Calu3 (cell line): ENCODE measurements at regions not wholly inside any gene's neighbourhood (a gene's known extent, or its start where the extent isn't known, plus 50 kb on each side); places are given as distances from the start of the nearest gene placed in this dataset.

Experiments used
- BruUV-seq: library from RNA; stranded (reverse); fragments of 400-500 nt; replicated peaks from 2 replicates; lab custom pipeline; 2021; lab: Mats Ljungman, UMichigan
- CTCF ChIA-PET: fragments of 300-600 bp; sonication (Branson Sonifier 250); formaldehyde crosslinking; loops from one replicate; lab custom pipeline; 2022; ENCODE audit warnings: antibody characterized with exemption; lab: Charles Lee
- DNase-seq: peaks from one replicate; pipeline ENCODE4 v3.0.0; 2022
- H3K27ac Mint-ChIP-seq: one replicate; pipeline ENCODE4 v1.8.0; 2022; ENCODE audit warnings: mixed read lengths; ENCODE audit not compliant: unreplicated experiment
- H3K27me3 Mint-ChIP-seq: one replicate; pipeline ENCODE4 v1.8.0; 2022; ENCODE audit warnings: mixed read lengths; ENCODE audit not compliant: unreplicated experiment
- H3K36me3 Mint-ChIP-seq: one replicate; pipeline ENCODE4 v1.8.0; 2022; ENCODE audit warnings: mild to moderate bottlenecking, moderate library complexity, mixed read lengths; ENCODE audit not compliant: insufficient read depth, unreplicated experiment
- H3K4me1 Mint-ChIP-seq: one replicate; pipeline ENCODE4 v1.8.0; 2022; ENCODE audit warnings: mild to moderate bottlenecking, low read depth, mixed read lengths; ENCODE audit not compliant: unreplicated experiment
- H3K4me3 Mint-ChIP-seq: one replicate; pipeline ENCODE4 v1.8.0; 2022; ENCODE audit warnings: mild to moderate bottlenecking, low read depth, moderate library complexity, mixed read lengths; ENCODE audit not compliant: unreplicated experiment
- H3K9me3 Mint-ChIP-seq: one replicate; pipeline ENCODE4 v1.8.0; 2022; ENCODE audit warnings: low read depth, mixed read lengths; ENCODE audit not compliant: unreplicated experiment
- intact Hi-C: fragments of 100-400 bp; cut with micrococcal nuclease; formaldehyde crosslinking; loops from one replicate; pipeline ENCODE4 v1.10.0; 2022; ENCODE audit not compliant: unreplicated experiment
- TF ChIP-seq, protein P1 (sequence below): fragments of 200-600 bp; IDR thresholded peaks from one replicate; pipeline ENCODE4 v1.8.0; 2022; ENCODE audit warnings: antibody characterized with exemption; ENCODE audit not compliant: unreplicated experiment

DNA sequence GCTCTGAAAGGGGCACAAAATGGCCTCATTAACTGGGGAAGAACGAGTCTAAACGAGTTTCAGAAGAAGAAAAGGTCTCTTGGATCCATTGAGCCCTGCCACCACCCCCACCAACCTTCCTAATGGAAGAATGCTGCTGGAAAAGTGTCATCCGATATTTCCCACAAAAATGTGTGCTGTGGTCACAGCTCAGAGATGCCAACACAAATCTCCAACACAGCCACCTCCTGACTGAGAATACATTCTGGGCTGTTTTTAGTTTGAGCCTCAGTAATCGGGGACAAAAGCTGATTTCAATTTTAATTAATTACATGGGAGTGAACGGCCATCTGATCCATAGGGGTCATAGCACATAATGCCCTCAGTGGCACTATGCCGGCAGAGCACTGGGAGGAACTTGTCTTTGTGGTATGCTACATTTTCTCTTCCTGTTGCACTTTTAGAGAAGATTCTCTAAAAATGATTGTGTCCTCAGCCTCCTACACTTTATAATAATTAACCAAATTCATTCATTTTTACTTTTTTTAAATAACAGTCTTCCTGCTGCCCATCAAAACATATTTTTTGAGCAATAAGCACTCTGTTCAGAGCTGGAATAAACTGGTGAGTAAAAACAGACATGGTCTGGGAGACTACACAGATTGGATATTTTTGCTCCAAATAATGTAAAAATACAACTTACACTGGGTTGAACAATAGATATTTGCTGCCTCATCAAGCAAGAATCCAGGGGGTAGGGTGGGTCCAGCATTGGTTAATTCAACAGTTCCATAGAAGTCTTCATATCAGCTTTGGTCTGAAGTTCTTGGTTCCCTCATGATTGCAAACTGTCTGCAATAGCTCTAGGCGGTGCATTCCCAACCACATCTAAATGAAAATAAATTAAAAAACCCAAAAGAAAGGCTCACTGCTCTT lies 143.6 kb upstream of the TMEM170B start:
- Mint-ChIP-seq H3K27ac (no peak overlapping the region), H3K4me3 (no peak overlapping the region), H3K9me3 (peaks cover 8% of the 10 kb centered on the region), H3K36me3 (no peaks in the 10 kb centered on the region), H3K27me3 (no peaks in the 10 kb centered on the region), H3K4me1 (peaks cover 8% of the 10 kb centered on the region)
- TF ChIP-seq, protein P1, sequence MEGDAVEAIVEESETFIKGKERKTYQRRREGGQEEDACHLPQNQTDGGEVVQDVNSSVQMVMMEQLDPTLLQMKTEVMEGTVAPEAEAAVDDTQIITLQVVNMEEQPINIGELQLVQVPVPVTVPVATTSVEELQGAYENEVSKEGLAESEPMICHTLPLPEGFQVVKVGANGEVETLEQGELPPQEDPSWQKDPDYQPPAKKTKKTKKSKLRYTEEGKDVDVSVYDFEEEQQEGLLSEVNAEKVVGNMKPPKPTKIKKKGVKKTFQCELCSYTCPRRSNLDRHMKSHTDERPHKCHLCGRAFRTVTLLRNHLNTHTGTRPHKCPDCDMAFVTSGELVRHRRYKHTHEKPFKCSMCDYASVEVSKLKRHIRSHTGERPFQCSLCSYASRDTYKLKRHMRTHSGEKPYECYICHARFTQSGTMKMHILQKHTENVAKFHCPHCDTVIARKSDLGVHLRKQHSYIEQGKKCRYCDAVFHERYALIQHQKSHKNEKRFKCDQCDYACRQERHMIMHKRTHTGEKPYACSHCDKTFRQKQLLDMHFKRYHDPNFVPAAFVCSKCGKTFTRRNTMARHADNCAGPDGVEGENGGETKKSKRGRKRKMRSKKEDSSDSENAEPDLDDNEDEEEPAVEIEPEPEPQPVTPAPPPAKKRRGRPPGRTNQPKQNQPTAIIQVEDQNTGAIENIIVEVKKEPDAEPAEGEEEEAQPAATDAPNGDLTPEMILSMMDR, result no peak
- intact Hi-C loops, result no loop called here
- no TSS peak for BruUV-seq
- CTCF ChIA-PET, result no interaction called here
- DNase-seq, result no peak

DNA sequence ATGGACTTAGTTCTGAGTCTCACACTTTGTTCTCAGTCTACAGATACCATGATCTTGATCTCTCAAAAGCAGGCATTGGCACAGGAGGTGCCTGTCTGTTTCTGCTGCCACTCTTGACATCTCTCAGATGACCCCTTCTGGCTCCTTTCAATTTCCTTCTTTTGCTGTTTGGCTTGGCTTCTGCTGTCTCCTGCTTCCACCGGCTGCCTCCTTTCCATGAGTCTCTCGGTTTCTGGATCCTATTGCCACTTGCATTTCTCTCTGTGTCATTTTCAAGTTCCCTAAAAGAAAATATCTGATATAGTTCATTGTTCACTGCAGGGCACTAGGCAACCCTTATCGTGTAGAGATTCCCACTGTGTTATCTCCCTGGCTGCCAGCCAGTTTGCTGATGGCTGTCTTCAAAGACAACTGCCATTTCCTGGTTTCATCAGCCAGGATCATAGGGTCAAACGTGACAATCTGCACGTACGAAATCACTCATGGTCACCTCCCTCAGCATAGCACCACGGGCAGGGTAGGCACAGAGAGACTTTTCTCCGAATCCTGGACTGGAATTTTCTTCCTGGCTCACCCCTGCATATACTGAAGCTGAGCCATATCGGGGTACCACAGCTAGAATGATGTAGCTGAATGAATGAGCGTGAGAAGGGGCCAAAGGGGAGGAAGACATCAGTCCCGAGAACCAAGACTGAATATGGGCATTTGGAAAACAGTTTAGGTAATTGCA lies 144.6 kb upstream of the TMEM170B start:
- Mint-ChIP-seq H3K27ac (no peak overlapping the region), H3K27me3 (no peaks in the 10 kb centered on the region), H3K36me3 (no peaks in the 10 kb centered on the region), H3K9me3 (peaks cover 8% of the 10 kb centered on the region), H3K4me1 (peaks cover 8% of the 10 kb centered on the region), H3K4me3 (no peak overlapping the region)
- BruUV-seq, result no TSS peak
- TF ChIP-seq, protein P1, result no peak
- intact Hi-C loops, result no loop called here
- CTCF ChIA-PET, result no interaction called here
- no peak for DNase-seq

- TF ChIP-seq, protein P1, result no peak
- Mint-ChIP-seq H3K36me3 (no peaks in the 10 kb centered on the region), H3K4me3 (no peak overlapping the region), H3K4me1 (peaks cover 8% of the 10 kb centered on the region), H3K27me3 (no peaks in the 10 kb centered on the region), H3K9me3 (peaks cover 5% of the 10 kb centered on the region), H3K27ac (no peak overlapping the region)
- no TSS peak for BruUV-seq
- no peak for DNase-seq
- intact Hi-C loops, result no loop called here
- CTCF ChIA-PET, result no interaction called here
Observed at GRCh38 chr6:11391934-11392777, 145.4 kb upstream of the TMEM170B start.

DNA sequence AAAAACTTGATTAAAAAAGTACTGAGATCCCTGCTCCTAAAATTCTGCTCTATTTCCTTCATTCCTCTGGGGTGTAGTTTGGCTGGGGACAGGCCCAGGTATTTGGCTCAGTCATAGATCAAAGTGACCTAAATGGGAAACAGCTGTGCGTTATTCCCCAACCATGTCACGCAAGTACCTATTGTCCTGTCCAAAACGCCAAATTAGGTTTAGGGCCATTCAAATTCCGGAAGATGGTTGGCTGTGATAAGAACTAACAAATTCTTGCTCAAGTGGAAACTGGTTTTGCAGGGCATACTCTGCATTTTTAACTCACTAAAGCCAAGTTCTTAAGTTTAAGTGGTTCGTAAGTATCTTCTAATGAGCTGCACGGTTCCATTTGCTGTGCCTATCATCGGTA lies 147.6 kb upstream of the TMEM170B start:
- Mint-ChIP-seq H3K36me3 (no peaks in the 10 kb centered on the region), H3K27ac (no peak overlapping the region), H3K4me1 (peaks cover 8% of the 10 kb centered on the region), H3K27me3 (no peaks in the 10 kb centered on the region), H3K4me3 (no peak overlapping the region), H3K9me3 (no peaks in the 10 kb centered on the region)
- intact Hi-C loops, result no loop called here
- no TSS peak for BruUV-seq
- CTCF ChIA-PET, result interaction anchor here (1.3 kb wide), 1 partner anchor 23 kb away, joined by 3 read pairs; no protein-coding TSS in a partner anchor
- TF ChIP-seq, protein P1, result no peak
- DNase-seq, result no peak
